GF-D8 (cell line): ENCODE measurements at regions not wholly inside any gene's neighbourhood (a gene's known extent, or its start where the extent isn't known, plus 50 kb on each side); places are given as distances from the start of the nearest gene placed in this dataset.

Source experiments
- DNase-seq: peaks from one replicate; lab custom pipeline; 2025; lab: John Stamatoyannopoulos, UW

DNA sequence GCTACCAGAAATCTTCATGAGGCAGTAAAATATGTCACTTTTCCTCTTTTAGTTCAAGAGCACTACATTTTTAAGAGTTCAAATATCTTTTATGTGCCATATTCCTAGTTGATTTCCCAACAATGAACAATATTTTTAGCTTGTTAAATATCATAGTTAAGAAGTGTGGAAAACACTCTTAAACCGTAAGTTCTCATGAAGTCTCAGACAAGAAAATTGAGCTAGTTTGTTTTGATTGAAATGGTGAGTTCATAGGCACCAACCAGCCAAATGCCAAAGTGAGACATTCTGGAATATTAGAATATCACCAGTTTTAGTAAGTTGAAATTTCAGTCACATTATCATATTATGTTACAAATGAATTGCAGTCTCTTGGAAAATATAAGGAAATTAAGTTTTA is 277.2 kb upstream of the HSF2 start:
- no peak for DNase-seq

GRCh38 chr6:122122686-122123085 is 276.8 kb upstream of the HSF2 start:
- DNase-seq: no peak

- DNase-seq: no peak
Measured at GRCh38 chr6:122124908-122125307, 274.5 kb upstream of the HSF2 start.

DNA sequence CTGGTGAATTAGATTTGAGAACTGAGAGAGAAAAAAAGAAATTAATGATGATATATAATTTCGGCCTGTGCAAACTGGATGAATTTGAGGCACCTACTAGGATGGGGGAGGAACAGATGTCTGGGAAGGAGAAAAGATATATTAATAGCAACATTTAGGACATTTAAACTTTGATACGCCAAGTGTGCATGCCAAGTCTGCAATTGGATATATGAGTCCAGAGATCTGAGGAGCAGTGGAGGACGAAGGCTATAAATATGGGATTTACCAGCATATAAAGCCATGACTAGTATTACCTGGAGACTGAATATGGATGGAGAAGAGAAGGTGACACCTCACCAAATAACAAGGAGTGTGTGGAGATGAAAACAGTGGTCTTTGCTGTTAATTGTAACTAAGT is 272.6 kb upstream of the HSF2 start:
- no peak for DNase-seq

DNA sequence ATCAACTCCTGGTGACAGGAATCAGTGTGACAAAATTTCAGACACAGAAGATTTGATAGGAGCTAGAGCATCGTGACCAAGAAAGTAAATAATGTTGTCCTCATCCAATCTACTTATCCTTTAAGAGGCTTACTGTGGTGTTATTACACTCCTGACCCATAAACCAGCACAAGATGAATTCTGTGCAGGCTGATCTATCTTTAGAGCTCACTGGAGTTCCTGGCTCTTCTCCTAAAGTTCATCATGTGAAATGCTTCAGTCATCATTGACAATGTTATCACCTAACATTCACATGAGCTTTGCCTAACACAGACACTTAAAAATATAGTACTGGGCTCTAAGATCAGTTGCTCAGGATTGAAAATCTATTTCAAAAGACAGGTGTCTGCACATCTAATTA is 271.0 kb upstream of the HSF2 start:
- no peak for DNase-seq

DNA sequence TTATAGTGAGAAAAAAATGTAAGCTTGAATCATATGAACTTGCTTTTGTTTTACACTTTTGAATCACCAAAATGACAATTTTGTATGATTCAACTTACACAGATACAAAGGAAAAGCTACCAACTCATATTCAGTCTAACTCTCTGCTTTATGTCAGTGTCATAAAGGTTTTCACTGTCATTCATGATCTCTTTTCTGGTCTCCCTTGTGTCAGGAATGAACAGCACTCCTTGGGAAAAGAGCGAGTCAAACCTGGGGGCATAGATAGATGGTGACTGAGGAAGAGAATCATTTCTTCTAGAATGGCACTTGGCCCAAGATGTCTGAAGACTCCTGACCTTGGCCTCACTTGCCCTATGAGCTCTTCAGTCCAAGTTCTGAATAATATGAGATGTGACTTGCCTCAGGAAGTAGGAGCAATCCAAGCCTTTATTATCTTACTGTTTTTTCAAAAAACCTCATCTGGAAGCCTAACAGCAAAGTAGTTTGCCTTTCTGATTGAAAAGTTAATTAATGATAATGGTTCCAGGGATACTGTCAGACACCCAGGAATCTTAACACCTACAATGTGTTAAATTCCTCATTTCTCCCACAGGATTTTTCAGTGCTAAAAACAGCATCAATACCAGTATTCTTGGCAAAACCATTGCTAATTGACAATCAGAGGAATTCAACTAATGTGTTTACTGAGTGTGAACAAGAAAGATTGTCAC is 270.0 kb upstream of the HSF2 start:
- DNase-seq: no peak

DNA sequence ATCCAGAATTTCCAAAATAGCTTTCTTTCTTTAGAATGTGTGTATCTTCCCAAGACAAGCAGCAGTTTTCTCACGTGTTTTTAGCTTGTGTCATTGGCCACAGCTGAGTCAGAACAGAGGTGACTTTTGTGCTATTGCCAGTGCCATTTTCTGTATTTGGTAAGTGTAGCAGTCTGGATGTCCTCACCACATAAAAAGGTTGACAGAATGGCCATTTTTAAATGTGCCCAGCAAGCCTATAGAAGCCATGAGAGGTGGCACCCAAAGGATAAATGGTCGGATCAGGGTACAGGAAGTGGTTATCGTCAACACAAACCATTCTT is 269.5 kb upstream of the HSF2 start:
- DNase-seq: no peak

DNA sequence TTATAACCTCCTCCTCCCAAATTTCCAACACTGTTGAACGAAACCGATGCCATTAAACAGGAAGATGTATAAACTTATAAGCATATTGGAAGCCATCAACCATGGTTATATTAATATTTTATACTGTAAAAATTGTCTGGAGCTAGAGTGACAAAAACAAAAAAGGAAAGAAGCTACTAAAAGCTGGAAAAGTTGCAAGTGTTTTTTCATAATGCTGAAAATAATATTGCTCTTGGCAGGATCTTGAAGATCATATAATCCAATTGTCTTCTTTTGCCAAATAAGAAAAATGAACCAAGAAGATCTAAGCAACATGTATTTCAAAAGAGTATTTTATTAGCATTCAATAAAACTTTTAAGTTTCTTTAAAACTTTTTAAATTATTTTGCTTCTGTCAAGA is 268.9 kb upstream of the HSF2 start:
- no peak for DNase-seq

DNA sequence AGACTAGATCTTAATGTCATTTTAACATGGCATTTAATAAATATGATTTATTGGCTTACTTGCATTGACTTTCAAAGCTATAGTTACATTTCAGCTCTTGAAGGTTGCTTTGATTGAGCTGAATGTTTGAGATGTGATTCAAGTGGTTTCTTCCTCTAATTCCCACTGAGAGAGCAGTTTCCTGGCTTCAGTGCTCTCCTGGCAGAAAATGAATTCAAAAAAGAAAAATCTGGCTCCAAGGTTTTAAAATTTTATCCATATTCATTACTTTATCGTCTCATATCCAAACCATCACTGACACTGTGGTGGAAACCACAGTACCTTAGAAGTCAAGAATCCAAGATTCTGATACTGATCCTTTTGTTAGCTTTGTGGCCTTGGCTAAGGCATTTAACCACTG is 263.1 kb upstream of the HSF2 start:
- no peak for DNase-seq

GRCh38 chr6:122140031-122140430 is 259.4 kb upstream of the HSF2 start:
- DNase-seq: no peak

GRCh38 chr6:122141246-122141645 is 258.2 kb upstream of the HSF2 start:
- no peak for DNase-seq

GRCh38 chr6:122143813-122144601 is 255.4 kb upstream of the HSF2 start:
- DNase-seq: no peak

DNA sequence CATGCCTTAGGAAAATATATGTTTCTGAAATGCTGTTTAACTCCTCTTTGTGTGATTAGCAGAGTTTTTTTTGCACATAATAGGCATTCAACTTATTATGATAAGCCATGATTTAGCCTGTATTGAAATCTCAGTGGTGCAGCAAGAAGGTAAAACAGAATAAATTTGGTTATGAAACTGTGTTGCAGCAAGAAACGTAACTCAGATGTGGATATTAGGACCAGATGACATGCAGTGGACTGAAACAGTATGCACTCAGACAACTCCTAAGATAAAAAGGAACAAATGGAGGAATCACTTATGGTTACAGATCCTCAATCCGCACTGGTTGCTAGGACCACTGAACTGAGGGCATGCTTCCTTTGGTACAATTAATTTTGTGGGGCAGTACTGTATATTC is 254.2 kb upstream of the HSF2 start:
- DNase-seq: no peak

GRCh38 chr6:122145741-122146240 is 253.7 kb upstream of the HSF2 start:
- no peak for DNase-seq

- no peak for DNase-seq
Measured at GRCh38 chr6:122147291-122147690, 252.2 kb upstream of the HSF2 start.

- no peak for DNase-seq
Measured at GRCh38 chr6:122151066-122151465, 248.4 kb upstream of the HSF2 start.

- no peak for DNase-seq
Measured at GRCh38 chr6:122151763-122152162, 247.7 kb upstream of the HSF2 start.

DNA sequence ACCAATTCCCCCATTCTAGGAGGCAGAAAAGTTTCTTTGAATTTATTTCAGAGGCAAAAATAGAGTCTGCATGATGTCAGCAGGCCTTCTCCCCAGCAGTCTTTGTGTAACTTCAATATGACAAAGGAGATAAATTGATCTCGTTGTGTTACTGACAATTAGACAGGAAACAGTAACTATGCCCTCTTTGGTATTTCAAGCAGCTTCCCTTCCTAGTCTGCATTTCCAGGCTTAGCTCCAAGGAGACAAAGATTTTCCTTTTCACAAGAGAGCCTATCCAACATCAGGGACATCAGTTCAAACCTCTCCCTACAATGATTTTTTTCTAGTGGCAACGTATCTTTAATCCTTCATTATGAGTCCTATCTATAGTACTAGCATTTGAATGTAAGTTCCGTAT is 245.9 kb upstream of the HSF2 start:
- no peak for DNase-seq

DNA sequence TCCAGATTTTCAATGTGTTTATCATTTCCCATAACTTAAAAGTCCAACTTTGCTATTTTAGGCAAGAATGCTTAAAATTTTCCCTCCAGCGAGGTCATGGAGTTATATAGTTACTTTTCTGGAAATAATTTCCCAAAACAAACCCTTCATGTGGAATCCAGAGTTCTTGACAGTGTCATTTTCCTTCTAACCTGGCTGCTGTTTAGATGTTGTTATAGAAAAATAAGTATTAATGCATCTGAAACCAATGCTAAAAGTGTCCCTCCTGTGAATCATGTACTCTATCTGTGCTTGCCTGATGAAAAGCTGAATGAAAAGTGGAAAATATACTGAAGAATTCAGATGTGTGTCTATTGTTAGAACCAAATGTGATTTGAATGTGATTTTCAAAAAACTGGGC is 245.3 kb upstream of the HSF2 start:
- DNase-seq: no peak

DNA sequence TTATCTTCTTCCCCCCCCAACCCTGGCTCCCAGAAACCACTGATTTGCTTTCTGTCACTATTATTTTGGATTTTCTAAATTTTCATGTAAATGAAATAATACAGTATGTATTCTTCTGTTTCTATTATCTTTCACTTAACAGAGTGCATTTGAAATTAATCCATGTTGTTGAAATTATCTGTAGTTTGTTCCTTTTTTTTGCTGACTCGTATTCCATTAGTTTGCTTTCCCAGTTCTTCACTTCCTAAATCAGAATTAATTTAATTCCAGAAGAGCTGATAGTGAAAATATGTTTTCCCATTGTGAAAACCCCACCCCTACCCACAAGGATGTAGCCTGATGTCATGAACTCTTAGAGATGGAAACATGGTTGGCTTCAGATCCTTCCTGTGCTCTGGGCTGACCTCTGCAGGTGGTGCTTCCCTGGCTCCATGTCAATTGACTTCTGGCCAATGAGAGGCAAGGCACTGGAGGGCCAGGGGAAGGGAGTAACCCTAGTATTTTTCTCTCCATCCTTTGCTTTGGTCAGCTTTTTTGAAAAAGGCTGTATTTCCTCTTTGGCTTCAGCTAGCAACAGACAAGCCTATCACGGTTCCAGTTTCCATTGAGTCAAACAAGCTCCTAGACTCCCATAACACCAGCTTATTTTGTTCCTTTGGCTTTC is 244.4 kb upstream of the HSF2 start:
- DNase-seq: no peak

DNA sequence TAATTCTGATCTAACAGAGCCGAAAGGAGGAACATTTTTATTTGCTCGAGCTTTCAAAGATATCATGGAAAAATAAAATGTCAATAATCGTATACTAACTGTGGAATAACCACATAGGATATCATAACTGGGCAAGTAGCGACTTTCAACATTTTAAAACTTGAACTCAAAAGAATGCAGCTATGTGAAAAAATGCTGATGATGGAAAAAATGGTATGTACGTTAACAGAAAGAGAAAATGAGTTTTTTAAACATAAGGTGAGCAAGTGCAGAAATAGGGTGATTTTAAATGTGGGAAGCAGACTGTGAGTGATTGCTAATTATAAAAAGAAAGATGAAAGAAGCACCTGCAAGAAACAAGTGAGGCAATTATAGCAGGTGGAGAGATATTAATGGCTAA is 238.3 kb upstream of the HSF2 start:
- no peak for DNase-seq

- no peak for DNase-seq
Measured at GRCh38 chr6:122165014-122165413, 234.4 kb upstream of the HSF2 start.

GRCh38 chr6:122170274-122170673 is 229.2 kb upstream of the HSF2 start:
- DNase-seq: no peak
